ENCODE measurements at regions not wholly inside any gene's neighbourhood (a gene's known extent, or its start where the extent isn't known, plus 50 kb on each side); places are given as distances from the start of the nearest gene placed in this dataset.

DNA sequence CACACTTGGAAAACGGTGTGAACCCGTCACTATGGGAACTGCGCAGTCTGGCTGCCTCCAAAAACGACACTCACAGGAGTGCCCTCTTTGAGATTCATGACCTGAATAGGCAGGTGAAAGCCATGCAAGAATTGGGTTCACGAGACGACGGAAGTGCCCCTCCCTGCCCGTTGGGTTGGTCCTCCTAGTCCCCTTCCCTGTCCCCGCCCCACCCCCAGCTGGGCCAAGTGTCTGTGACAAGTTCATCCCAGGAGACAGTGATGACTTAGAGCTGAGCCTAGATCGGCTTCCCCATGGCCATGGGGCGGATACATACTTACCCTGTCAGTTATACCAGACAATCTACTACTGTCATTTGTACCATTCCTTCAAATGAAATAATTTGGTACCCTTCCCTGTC, 1137.7 kb upstream of the CHAC2 start:
- TF ChIP-seq, protein P1, sequence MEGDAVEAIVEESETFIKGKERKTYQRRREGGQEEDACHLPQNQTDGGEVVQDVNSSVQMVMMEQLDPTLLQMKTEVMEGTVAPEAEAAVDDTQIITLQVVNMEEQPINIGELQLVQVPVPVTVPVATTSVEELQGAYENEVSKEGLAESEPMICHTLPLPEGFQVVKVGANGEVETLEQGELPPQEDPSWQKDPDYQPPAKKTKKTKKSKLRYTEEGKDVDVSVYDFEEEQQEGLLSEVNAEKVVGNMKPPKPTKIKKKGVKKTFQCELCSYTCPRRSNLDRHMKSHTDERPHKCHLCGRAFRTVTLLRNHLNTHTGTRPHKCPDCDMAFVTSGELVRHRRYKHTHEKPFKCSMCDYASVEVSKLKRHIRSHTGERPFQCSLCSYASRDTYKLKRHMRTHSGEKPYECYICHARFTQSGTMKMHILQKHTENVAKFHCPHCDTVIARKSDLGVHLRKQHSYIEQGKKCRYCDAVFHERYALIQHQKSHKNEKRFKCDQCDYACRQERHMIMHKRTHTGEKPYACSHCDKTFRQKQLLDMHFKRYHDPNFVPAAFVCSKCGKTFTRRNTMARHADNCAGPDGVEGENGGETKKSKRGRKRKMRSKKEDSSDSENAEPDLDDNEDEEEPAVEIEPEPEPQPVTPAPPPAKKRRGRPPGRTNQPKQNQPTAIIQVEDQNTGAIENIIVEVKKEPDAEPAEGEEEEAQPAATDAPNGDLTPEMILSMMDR (IDR thresholded peaks at IDR 0.05; ENCODE audit: poor library complexity), result no peak
- TF ChIP-seq EZH2 (IDR thresholded peaks at IDR 0.05; ENCODE audit: borderline replicate concordance) (no peak), EZH2phosphoT487 (IDR thresholded peaks at IDR 0.05; ENCODE audit: low read depth, severe bottlenecking, unreplicated experiment) (no peak)
